Memory B cell (primary cell): ENCODE measurements at regions not wholly inside any gene's neighbourhood (a gene's known extent, or its start where the extent isn't known, plus 50 kb on each side); places are given as distances from the start of the nearest gene placed in this dataset.
"Not testable (repeated sequence)": the region's sequence is repeated elsewhere in the genome, so short reads cannot be mapped to it uniquely, and the experiment has no call there.

Experiments
- ATAC-seq: fragments of 150-1000 bp; cut with Tn5 transposase; 2 replicates; pipeline ENCODE4 v1.10.0; 2021; ENCODE audit warnings: low read depth, mild to moderate bottlenecking, moderate library complexity
- DNase-seq, 2 donors: peaks; one replicate each; pipeline ENCODE4 v3.0.0; 2022; ENCODE audit warnings: low spot score in 2 of 2
- H3K27ac Mint-ChIP-seq: one replicate; pipeline ENCODE4 v1.8.0; 2022; ENCODE audit warnings: mild to moderate bottlenecking, moderate library complexity, mixed read lengths
- H3K27me3 Mint-ChIP-seq: one replicate; pipeline ENCODE4 v1.8.0; 2022; ENCODE audit warnings: mixed read lengths
- H3K36me3 Mint-ChIP-seq: one replicate; pipeline ENCODE4 v1.8.0; 2022; ENCODE audit warnings: mild to moderate bottlenecking, mixed read lengths
- H3K4me1 Mint-ChIP-seq: one replicate; pipeline ENCODE4 v1.8.0; 2022; ENCODE audit warnings: mixed read lengths
- H3K4me3 Mint-ChIP-seq: one replicate; pipeline ENCODE4 v1.8.0; 2022; ENCODE audit warnings: mild to moderate bottlenecking, moderate library complexity, mixed read lengths
- H3K9me3 Mint-ChIP-seq: one replicate; pipeline ENCODE4 v1.8.0; 2022; ENCODE audit warnings: mixed read lengths

GRCh38 chr14:83689265-83689664 lies 1840.7 kb upstream of the FLRT2 start:
- no peaks in the 10 kb centered on the region for H3K27me3 Mint-ChIP-seq
- no peak overlapping the region for H3K4me3 Mint-ChIP-seq
- ATAC-seq (no peak), DNase-seq (no peak)
- H3K36me3 Mint-ChIP-seq: no peaks in the 10 kb centered on the region
- H3K4me1 Mint-ChIP-seq: no peaks in the 10 kb centered on the region
- H3K9me3 Mint-ChIP-seq: peaks cover 9% of the 10 kb centered on the region
- no peak overlapping the region for H3K27ac Mint-ChIP-seq

- no peak overlapping the region for H3K4me3 Mint-ChIP-seq
- H3K27ac Mint-ChIP-seq: no peak overlapping the region
- peaks cover 4% of the 10 kb centered on the region for H3K9me3 Mint-ChIP-seq
- ATAC-seq (no peak), DNase-seq (no peak)
- H3K4me1 Mint-ChIP-seq: no peaks in the 10 kb centered on the region
- no peaks in the 10 kb centered on the region for H3K36me3 Mint-ChIP-seq
- H3K27me3 Mint-ChIP-seq: no peaks in the 10 kb centered on the region
These were observed 1832.8 kb upstream of the FLRT2 start for GRCh38 chr14:83697099-83697498.

GRCh38 chr14:83702619-83703018 lies 1827.3 kb upstream of the FLRT2 start:
- H3K36me3 Mint-ChIP-seq: no peaks in the 10 kb centered on the region
- DNase-seq (no peak), ATAC-seq (no peak)
- no peak overlapping the region for H3K4me3 Mint-ChIP-seq
- H3K9me3 Mint-ChIP-seq: peaks cover 8% of the 10 kb centered on the region
- H3K4me1 Mint-ChIP-seq: no peaks in the 10 kb centered on the region
- no peak overlapping the region for H3K27ac Mint-ChIP-seq
- no peaks in the 10 kb centered on the region for H3K27me3 Mint-ChIP-seq

- no peaks in the 10 kb centered on the region for H3K4me1 Mint-ChIP-seq
- no peaks in the 10 kb centered on the region for H3K36me3 Mint-ChIP-seq
- no peak for ATAC-seq
- no peaks in the 10 kb centered on the region for H3K27me3 Mint-ChIP-seq
- peaks cover 5% of the 10 kb centered on the region for H3K9me3 Mint-ChIP-seq
- H3K27ac Mint-ChIP-seq: no peak overlapping the region
- no peak for DNase-seq
- no peak overlapping the region for H3K4me3 Mint-ChIP-seq
These were observed 1823.6 kb upstream of the FLRT2 start for GRCh38 chr14:83706231-83706954.

GRCh38 chr14:83707056-83707455 lies 1822.9 kb upstream of the FLRT2 start:
- ATAC-seq (no peak), DNase-seq (no peak)
- Mint-ChIP-seq H3K4me1 (no peaks in the 10 kb centered on the region), H3K4me3 (no peak overlapping the region), H3K27ac (no peak overlapping the region), H3K36me3 (no peaks in the 10 kb centered on the region), H3K9me3 (peaks cover 5% of the 10 kb centered on the region), H3K27me3 (no peaks in the 10 kb centered on the region)

- H3K27ac Mint-ChIP-seq: no peak overlapping the region
- ATAC-seq (no peak), DNase-seq (no peak)
- no peaks in the 10 kb centered on the region for H3K36me3 Mint-ChIP-seq
- H3K9me3 Mint-ChIP-seq: peaks cover 5% of the 10 kb centered on the region
- H3K27me3 Mint-ChIP-seq: no peaks in the 10 kb centered on the region
- no peak overlapping the region for H3K4me3 Mint-ChIP-seq
- H3K4me1 Mint-ChIP-seq: no peaks in the 10 kb centered on the region
These were observed 1820.8 kb upstream of the FLRT2 start for GRCh38 chr14:83709116-83709515.

GRCh38 chr14:83711046-83711445 lies 1818.9 kb upstream of the FLRT2 start:
- ATAC-seq: no peak
- H3K27ac Mint-ChIP-seq: no peak overlapping the region
- no peak overlapping the region for H3K4me3 Mint-ChIP-seq
- H3K4me1 Mint-ChIP-seq: no peaks in the 10 kb centered on the region
- no peaks in the 10 kb centered on the region for H3K27me3 Mint-ChIP-seq
- no peaks in the 10 kb centered on the region for H3K36me3 Mint-ChIP-seq
- DNase-seq: no peak
- no peaks in the 10 kb centered on the region for H3K9me3 Mint-ChIP-seq

GRCh38 chr14:83712418-83713129 lies 1817.4 kb upstream of the FLRT2 start:
- no peaks in the 10 kb centered on the region for H3K9me3 Mint-ChIP-seq
- no peaks in the 10 kb centered on the region for H3K27me3 Mint-ChIP-seq
- no peaks in the 10 kb centered on the region for H3K4me1 Mint-ChIP-seq
- ATAC-seq: no peak
- no peak overlapping the region for H3K27ac Mint-ChIP-seq
- H3K4me3 Mint-ChIP-seq: no peak overlapping the region
- no peak for DNase-seq
- H3K36me3 Mint-ChIP-seq: no peaks in the 10 kb centered on the region

GRCh38 chr14:83713732-83714131 lies 1816.2 kb upstream of the FLRT2 start:
- Mint-ChIP-seq H3K4me3 (no peak overlapping the region), H3K36me3 (no peaks in the 10 kb centered on the region), H3K27ac (no peak overlapping the region), H3K4me1 (no peaks in the 10 kb centered on the region), H3K9me3 (no peaks in the 10 kb centered on the region), H3K27me3 (no peaks in the 10 kb centered on the region)
- ATAC-seq: no peak
- no peak for DNase-seq

GRCh38 chr14:83714151-83714550 lies 1815.8 kb upstream of the FLRT2 start:
- Mint-ChIP-seq H3K27me3 (no peaks in the 10 kb centered on the region), H3K36me3 (no peaks in the 10 kb centered on the region), H3K4me1 (no peaks in the 10 kb centered on the region), H3K9me3 (no peaks in the 10 kb centered on the region), H3K27ac (no peak overlapping the region), H3K4me3 (no peak overlapping the region)
- no peak for DNase-seq
- no peak for ATAC-seq

- not testable (repeated sequence) for H3K36me3 Mint-ChIP-seq, H3K4me1 Mint-ChIP-seq, H3K4me3 Mint-ChIP-seq, H3K27me3 Mint-ChIP-seq, ATAC-seq, H3K9me3 Mint-ChIP-seq, DNase-seq, H3K27ac Mint-ChIP-seq
These were observed 1810.5 kb upstream of the FLRT2 start for GRCh38 chr14:83719435-83719834.

- Mint-ChIP-seq H3K9me3 (peaks cover 6% of the 10 kb centered on the region), H3K36me3 (no peaks in the 10 kb centered on the region), H3K27me3 (no peaks in the 10 kb centered on the region), H3K4me3 (no peak overlapping the region), H3K4me1 (no peaks in the 10 kb centered on the region), H3K27ac (no peak overlapping the region)
- DNase-seq (no peak), ATAC-seq (no peak)
These were observed 1796.3 kb upstream of the FLRT2 start for GRCh38 chr14:83733670-83734069.

GRCh38 chr14:83734431-83734830 lies 1795.5 kb upstream of the FLRT2 start:
- Mint-ChIP-seq H3K27me3 (no peaks in the 10 kb centered on the region), H3K27ac (no peak overlapping the region), H3K9me3 (peaks cover 6% of the 10 kb centered on the region), H3K36me3 (no peaks in the 10 kb centered on the region), H3K4me1 (no peaks in the 10 kb centered on the region), H3K4me3 (no peak overlapping the region)
- no peak for DNase-seq
- ATAC-seq: no peak

- Mint-ChIP-seq H3K36me3 (no peaks in the 10 kb centered on the region), H3K4me1 (no peaks in the 10 kb centered on the region), H3K4me3 (no peak overlapping the region), H3K27ac (no peak overlapping the region), H3K9me3 (no peaks in the 10 kb centered on the region), H3K27me3 (no peaks in the 10 kb centered on the region)
- DNase-seq: no peak
- ATAC-seq: no peak
These were observed 1788.7 kb upstream of the FLRT2 start for GRCh38 chr14:83741269-83741668.

- ATAC-seq (no peak), DNase-seq (no peak)
- no peaks in the 10 kb centered on the region for H3K36me3 Mint-ChIP-seq
- no peaks in the 10 kb centered on the region for H3K4me1 Mint-ChIP-seq
- H3K27me3 Mint-ChIP-seq: no peaks in the 10 kb centered on the region
- no peak overlapping the region for H3K4me3 Mint-ChIP-seq
- H3K9me3 Mint-ChIP-seq: peaks cover 3% of the 10 kb centered on the region
- H3K27ac Mint-ChIP-seq: no peak overlapping the region
These were observed 1785.7 kb upstream of the FLRT2 start for GRCh38 chr14:83744224-83744623.
